SK-N-SH (cell line): ENCODE measurements at regions not wholly inside any gene's neighbourhood (a gene's known extent, or its start where the extent isn't known, plus 50 kb on each side); places are given as distances from the start of the nearest gene placed in this dataset.

Experiments
- CTCF ChIA-PET: fragments of 300-600, 350-600 bp; formaldehyde crosslinking; extraction: SDS; loops from one replicate; lab custom pipeline; 2021; lab: Yijun Ruan, JAX
- POLR2A ChIA-PET: fragments of 350-600 bp; sonication (Branson Sonifier 250); formaldehyde crosslinking; extraction: SDS; loops from one replicate; lab custom pipeline; 2020; ENCODE audit warnings: antibody characterized with exemption, inconsistent platforms; lab: Yijun Ruan, JAX
- DNase-seq: peaks from one replicate; pipeline ENCODE4 v3.0.0; 2012
- H2AFZ ChIP-seq: fragments of 200-600 bp; sonication (generic); 2 replicates; pipeline ENCODE4 v1.8.1; 2016; ENCODE audit warnings: antibody characterized with exemption, mild to moderate bottlenecking, low read depth
- H3F3A ChIP-seq: fragments of 200-600 bp; sonication (generic); replicated peaks from 2 replicates; pipeline ENCODE3; 2016; ENCODE audit warnings: antibody characterized with exemption, mild to moderate bottlenecking; ENCODE audit not compliant: insufficient read depth
- H3K27ac ChIP-seq, 2 experiments: fragments of 200-500 bp in 1 of 2; fragments of 200-600 bp in 1 of 2; sonication (Bioruptor generic) in 1 of 2; sonication (generic), shearing (Covaris generic) in 1 of 2; 2 replicates each; pipeline versions ENCODE4 v1.5.1 to v1.6.1; 2014 to 2016; ENCODE audit warnings: low read depth in 2 of 2, inconsistent platforms in 1 of 2, low read length in 1 of 2, mild to moderate bottlenecking in 1 of 2, mixed read lengths in 1 of 2
- H3K27me3 ChIP-seq: fragments of 200-600 bp; sonication (generic), shearing (Covaris generic); 2 replicates; pipeline ENCODE4 v1.6.1; 2016; ENCODE audit warnings: mixed run types; ENCODE audit not compliant: insufficient read depth
- H3K36me3 ChIP-seq, 2 experiments: fragments of 200-500 bp in 1 of 2; fragments of 200-600 bp in 1 of 2; sonication (Bioruptor generic) in 1 of 2; sonication (generic) in 1 of 2; replicated peaks in 1 of 2; 2 replicates each; pipeline versions ENCODE3 to v1.5.1; 2014 to 2016; ENCODE audit warnings: low read length in 1 of 2, mild to moderate bottlenecking in 1 of 2; ENCODE audit not compliant: insufficient read depth in 2 of 2, control insufficient read depth in 1 of 2
- H3K4me1 ChIP-seq, 2 experiments: fragments of 200-500 bp in 1 of 2; fragments of 200-600 bp in 1 of 2; sonication (Bioruptor generic) in 1 of 2; sonication (generic), shearing (Covaris generic) in 1 of 2; 2 replicates each; pipeline versions ENCODE4 v1.5.1 to v1.6.1; 2014 to 2016; ENCODE audit warnings: low read depth in 1 of 2, low read length in 1 of 2, mixed run types in 1 of 2; ENCODE audit not compliant: insufficient read depth in 2 of 2, control insufficient read depth in 1 of 2
- H3K4me2 ChIP-seq: fragments of 200-600 bp; sonication (generic), shearing (Covaris generic); 2 replicates; pipeline ENCODE4 v1.6.1; 2017; ENCODE audit warnings: mixed run types
- H3K4me3 ChIP-seq, 2 experiments: fragments of 200-500 bp in 1 of 2; fragments of 200-600 bp in 1 of 2; sonication (Bioruptor generic) in 1 of 2; sonication (generic), shearing (Covaris generic) in 1 of 2; 2 replicates each; pipeline versions ENCODE4 v1.5.1 to v1.8.1; 2014 to 2016; ENCODE audit warnings: low read depth in 2 of 2, inconsistent platforms in 1 of 2, low read length in 1 of 2, mild to moderate bottlenecking in 1 of 2, mixed read lengths in 1 of 2, moderate library complexity in 1 of 2
- H3K79me2 ChIP-seq: fragments of 200-600 bp; sonication (generic); 2 replicates; pipeline ENCODE4 v1.8.1; 2017; ENCODE audit warnings: mild to moderate bottlenecking; ENCODE audit not compliant: insufficient read depth
- H3K9ac ChIP-seq: fragments of 200-600 bp; sonication (generic); 2 replicates; pipeline ENCODE4 v1.6.1; 2017; ENCODE audit warnings: mixed run types
- H3K9me2 ChIP-seq: fragments of 200-600 bp; sonication (generic); 2 replicates; pipeline ENCODE4 v1.6.1; 2017; ENCODE audit warnings: mixed run types
- H3K9me3 ChIP-seq: fragments of 200-600 bp; sonication (generic); 2 replicates; pipeline ENCODE4 v1.6.1; 2017; ENCODE audit warnings: mixed run types, mild to moderate bottlenecking, moderate library complexity
- H4K20me1 ChIP-seq: fragments of 200-600 bp; sonication (generic); 2 replicates; pipeline ENCODE4 v1.6.1; 2017; ENCODE audit warnings: mild to moderate bottlenecking, mixed run types; ENCODE audit not compliant: insufficient read depth
- CHD2 ChIP-seq: fragments of 150-350 bp; IDR thresholded peaks from 2 replicates; pipeline ENCODE4 v1.6.1; 2018; ENCODE audit warnings: low read length; ENCODE audit not compliant: partially characterized antibody
- EZH2phosphoT487 ChIP-seq: fragments of 200-600 bp; sonication (generic); IDR thresholded peaks from 2 replicates; pipeline ENCODE4 v1.6.1; 2017; ENCODE audit warnings: low read depth, mixed run types, mild to moderate bottlenecking, antibody characterized with exemption, moderate library complexity, borderline replicate concordance
- FOSL2 ChIP-seq: IDR thresholded peaks from 2 replicates; pipeline ENCODE4 v1.4.0; 2012; ENCODE audit warnings: low read depth, mild to moderate bottlenecking, moderate library complexity, borderline replicate concordance
- FOXM1 ChIP-seq: IDR thresholded peaks from 2 replicates; pipeline ENCODE4 v1.4.0; 2012; ENCODE audit warnings: low read depth, mild to moderate bottlenecking
- GABPA ChIP-seq: IDR thresholded peaks from 2 replicates; pipeline ENCODE4 v1.4.0; 2012; ENCODE audit warnings: low read depth, mild to moderate bottlenecking
- GATA2 ChIP-seq: sonication (generic); formaldehyde crosslinking; IDR thresholded peaks from 2 replicates; pipeline ENCODE4 v1.5.0; 2020; ENCODE audit warnings: mild to moderate bottlenecking, missing genetic modification reagents
- JUND ChIP-seq: IDR thresholded peaks from 2 replicates; pipeline ENCODE4 v1.4.0; 2012
- MEF2A ChIP-seq: IDR thresholded peaks from 2 replicates; pipeline ENCODE4 v1.4.0; 2012; ENCODE audit warnings: low read depth, borderline replicate concordance
- NFIC ChIP-seq: IDR thresholded peaks from 2 replicates; pipeline ENCODE4 v1.4.0; 2012; ENCODE audit warnings: borderline replicate concordance
- NRF1 ChIP-seq: IDR thresholded peaks from 2 replicates; pipeline ENCODE4 v1.6.1; 2012; ENCODE audit warnings: low read depth, mild to moderate bottlenecking, low read length
- RCOR1 ChIP-seq: fragments of 150-350 bp; IDR thresholded peaks from 2 replicates; pipeline ENCODE4 v1.6.1; 2017; ENCODE audit warnings: antibody characterized with exemption, low read length
- RFX5 ChIP-seq: IDR thresholded peaks from 2 replicates; pipeline ENCODE4 v1.6.1; 2012; ENCODE audit warnings: mild to moderate bottlenecking, improper control_type of control experiment, low read length
- RXRA ChIP-seq: IDR thresholded peaks from 2 replicates; pipeline ENCODE4 v1.4.0; 2012; ENCODE audit warnings: low read depth, mild to moderate bottlenecking, borderline replicate concordance
- SIN3A ChIP-seq: IDR thresholded peaks from 2 replicates; pipeline ENCODE4 v1.6.1; 2012; ENCODE audit warnings: low read depth, mild to moderate bottlenecking, low read length, moderate library complexity, borderline replicate concordance
- YY1 ChIP-seq: IDR thresholded peaks from 2 replicates; pipeline ENCODE4 v1.4.0; 2012; ENCODE audit warnings: low read depth, mild to moderate bottlenecking
- WGBS: methylation state at CpG from one replicate; pipeline ENCODE4 v1.1.6; 2017; ENCODE audit warnings: low lambda C conversion rate; 5-methylcytosine and 5-hydroxymethylcytosine counted together
- TF ChIP-seq, protein P1 (sequence below): fragments of 200-600 bp; sonication (generic); IDR thresholded peaks from 2 replicates; pipeline ENCODE4 v1.6.1; 2017; ENCODE audit warnings: antibody characterized with exemption, mild to moderate bottlenecking, moderate library complexity
- TF ChIP-seq, protein P2 (sequence below): IDR thresholded peaks from 2 replicates; pipeline ENCODE4 v1.4.0; 2012; ENCODE audit warnings: low read depth, borderline replicate concordance
- TF ChIP-seq, protein P3 (sequence below): fragments of 150-350 bp; IDR thresholded peaks from 2 replicates; pipeline ENCODE4 v1.6.1; 2016; ENCODE audit warnings: mild to moderate bottlenecking, low read depth, low read length
- TF ChIP-seq, protein P4 (sequence below): IDR thresholded peaks from 2 replicates; pipeline ENCODE4 v1.6.1; 2012; ENCODE audit warnings: mild to moderate bottlenecking, low read depth, low read length, moderate library complexity

DNA sequence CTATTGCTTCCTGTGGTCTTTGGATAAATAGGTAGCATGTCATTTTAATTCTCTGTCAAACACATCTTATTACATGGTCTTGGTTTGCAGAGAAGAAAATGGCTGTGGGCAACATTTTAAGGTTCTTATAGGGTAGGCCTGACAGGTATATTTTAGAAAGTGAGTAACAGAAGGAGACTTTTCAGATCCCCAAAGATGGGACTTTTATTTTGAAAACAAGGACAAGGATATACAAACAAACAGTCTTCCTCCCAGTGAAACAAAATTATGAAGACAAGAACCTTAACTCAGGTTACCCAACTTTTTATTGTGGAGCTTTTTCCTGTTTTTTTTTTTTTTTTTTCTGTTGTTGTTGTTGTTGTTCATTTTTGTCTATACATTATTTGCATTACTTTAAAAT is 916.2 kb downstream of the NTRK3 start:
- Histone ChIP-seq H3K9ac (no peak overlapping the region), H3K9me3 (no peaks in the 10 kb centered on the region), H3K27me3 (no peaks in the 10 kb centered on the region), H3K36me3 (no peaks in the 10 kb centered on the region), H3F3A (no peaks in the 10 kb centered on the region), H3K4me3 (no peak overlapping the region), H2AFZ (no peak overlapping the region), H3K9me2 (no peaks in the 10 kb centered on the region), H4K20me1 (no peaks in the 10 kb centered on the region), H3K79me2 (no peaks in the 10 kb centered on the region), H3K27ac (no peak overlapping the region), H3K4me1 (no peaks in the 10 kb centered on the region), H3K4me2 (no peak overlapping the region)
- ChIA-PET CTCF (interaction anchor here (0.6 kb wide), 1 partner anchor 120 kb away, joined by 3 read pairs; no protein-coding TSS in a partner anchor), POLR2A (no interaction called here)
- DNase-seq: no peak
- TF ChIP-seq RXRA: no peak
- TF ChIP-seq, protein P1, sequence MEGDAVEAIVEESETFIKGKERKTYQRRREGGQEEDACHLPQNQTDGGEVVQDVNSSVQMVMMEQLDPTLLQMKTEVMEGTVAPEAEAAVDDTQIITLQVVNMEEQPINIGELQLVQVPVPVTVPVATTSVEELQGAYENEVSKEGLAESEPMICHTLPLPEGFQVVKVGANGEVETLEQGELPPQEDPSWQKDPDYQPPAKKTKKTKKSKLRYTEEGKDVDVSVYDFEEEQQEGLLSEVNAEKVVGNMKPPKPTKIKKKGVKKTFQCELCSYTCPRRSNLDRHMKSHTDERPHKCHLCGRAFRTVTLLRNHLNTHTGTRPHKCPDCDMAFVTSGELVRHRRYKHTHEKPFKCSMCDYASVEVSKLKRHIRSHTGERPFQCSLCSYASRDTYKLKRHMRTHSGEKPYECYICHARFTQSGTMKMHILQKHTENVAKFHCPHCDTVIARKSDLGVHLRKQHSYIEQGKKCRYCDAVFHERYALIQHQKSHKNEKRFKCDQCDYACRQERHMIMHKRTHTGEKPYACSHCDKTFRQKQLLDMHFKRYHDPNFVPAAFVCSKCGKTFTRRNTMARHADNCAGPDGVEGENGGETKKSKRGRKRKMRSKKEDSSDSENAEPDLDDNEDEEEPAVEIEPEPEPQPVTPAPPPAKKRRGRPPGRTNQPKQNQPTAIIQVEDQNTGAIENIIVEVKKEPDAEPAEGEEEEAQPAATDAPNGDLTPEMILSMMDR: no peak
- no peak for TF ChIP-seq MEF2A
- TF ChIP-seq, protein P2, sequence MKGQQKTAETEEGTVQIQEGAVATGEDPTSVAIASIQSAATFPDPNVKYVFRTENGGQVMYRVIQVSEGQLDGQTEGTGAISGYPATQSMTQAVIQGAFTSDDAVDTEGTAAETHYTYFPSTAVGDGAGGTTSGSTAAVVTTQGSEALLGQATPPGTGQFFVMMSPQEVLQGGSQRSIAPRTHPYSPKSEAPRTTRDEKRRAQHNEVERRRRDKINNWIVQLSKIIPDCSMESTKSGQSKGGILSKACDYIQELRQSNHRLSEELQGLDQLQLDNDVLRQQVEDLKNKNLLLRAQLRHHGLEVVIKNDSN: no peak
- TF ChIP-seq RCOR1: no peak
- no peak for TF ChIP-seq NRF1
- TF ChIP-seq, protein P3, sequence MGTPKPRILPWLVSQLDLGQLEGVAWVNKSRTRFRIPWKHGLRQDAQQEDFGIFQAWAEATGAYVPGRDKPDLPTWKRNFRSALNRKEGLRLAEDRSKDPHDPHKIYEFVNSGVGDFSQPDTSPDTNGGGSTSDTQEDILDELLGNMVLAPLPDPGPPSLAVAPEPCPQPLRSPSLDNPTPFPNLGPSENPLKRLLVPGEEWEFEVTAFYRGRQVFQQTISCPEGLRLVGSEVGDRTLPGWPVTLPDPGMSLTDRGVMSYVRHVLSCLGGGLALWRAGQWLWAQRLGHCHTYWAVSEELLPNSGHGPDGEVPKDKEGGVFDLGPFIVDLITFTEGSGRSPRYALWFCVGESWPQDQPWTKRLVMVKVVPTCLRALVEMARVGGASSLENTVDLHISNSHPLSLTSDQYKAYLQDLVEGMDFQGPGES: no peak
- no peak for TF ChIP-seq CHD2
- TF ChIP-seq SIN3A: no peak

DNA sequence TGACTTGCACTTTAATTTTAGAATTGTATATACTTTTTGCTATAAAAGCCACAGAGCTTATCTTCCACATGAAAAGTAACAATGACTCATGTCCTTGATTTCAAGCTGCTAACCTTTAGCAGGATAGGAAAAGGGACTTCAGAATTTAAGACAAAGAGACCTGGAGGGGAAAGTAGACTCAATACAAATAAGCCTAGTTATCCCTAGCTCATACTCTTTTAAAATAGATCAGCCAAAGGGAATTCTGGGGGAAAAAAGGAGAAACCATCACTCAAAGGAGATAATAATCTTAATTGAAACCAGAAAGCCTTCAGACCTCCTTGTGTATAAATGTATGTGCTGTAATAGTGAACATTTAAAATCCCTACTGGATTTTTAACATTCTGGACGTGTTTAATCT is 930.3 kb downstream of the NTRK3 start:
- H4K20me1 ChIP-seq: no peaks in the 10 kb centered on the region
- TF ChIP-seq, protein P1: no peak
- TF ChIP-seq FOSL2 (peak; percentile 7; the same call in 1 of the 2 replicates), GATA2 (peak; percentile 74), MEF2A (peak; percentile 12; the same call in 1 of the 2 replicates), JUND (peak; percentile 56), NFIC (peak; percentile 9; the same call in 1 of the 2 replicates), EZH2phosphoT487 (no peak), FOXM1 (no peak), YY1 (no peak), RFX5 (no peak), GABPA (no peak), CHD2 (no peak)
- TF ChIP-seq, protein P4, sequence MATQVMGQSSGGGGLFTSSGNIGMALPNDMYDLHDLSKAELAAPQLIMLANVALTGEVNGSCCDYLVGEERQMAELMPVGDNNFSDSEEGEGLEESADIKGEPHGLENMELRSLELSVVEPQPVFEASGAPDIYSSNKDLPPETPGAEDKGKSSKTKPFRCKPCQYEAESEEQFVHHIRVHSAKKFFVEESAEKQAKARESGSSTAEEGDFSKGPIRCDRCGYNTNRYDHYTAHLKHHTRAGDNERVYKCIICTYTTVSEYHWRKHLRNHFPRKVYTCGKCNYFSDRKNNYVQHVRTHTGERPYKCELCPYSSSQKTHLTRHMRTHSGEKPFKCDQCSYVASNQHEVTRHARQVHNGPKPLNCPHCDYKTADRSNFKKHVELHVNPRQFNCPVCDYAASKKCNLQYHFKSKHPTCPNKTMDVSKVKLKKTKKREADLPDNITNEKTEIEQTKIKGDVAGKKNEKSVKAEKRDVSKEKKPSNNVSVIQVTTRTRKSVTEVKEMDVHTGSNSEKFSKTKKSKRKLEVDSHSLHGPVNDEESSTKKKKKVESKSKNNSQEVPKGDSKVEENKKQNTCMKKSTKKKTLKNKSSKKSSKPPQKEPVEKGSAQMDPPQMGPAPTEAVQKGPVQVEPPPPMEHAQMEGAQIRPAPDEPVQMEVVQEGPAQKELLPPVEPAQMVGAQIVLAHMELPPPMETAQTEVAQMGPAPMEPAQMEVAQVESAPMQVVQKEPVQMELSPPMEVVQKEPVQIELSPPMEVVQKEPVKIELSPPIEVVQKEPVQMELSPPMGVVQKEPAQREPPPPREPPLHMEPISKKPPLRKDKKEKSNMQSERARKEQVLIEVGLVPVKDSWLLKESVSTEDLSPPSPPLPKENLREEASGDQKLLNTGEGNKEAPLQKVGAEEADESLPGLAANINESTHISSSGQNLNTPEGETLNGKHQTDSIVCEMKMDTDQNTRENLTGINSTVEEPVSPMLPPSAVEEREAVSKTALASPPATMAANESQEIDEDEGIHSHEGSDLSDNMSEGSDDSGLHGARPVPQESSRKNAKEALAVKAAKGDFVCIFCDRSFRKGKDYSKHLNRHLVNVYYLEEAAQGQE: no peak

More for the DNA sequence above, 930.3 kb downstream of the NTRK3 start:
- Histone ChIP-seq H3K4me3 (no peak overlapping the region), H3K4me1 (peaks cover 3 to 6% of the 10 kb centered on the region in 2 experiments; a peak in 3 of 4 replicates), H3F3A (peaks cover 19% of the 10 kb centered on the region), H3K79me2 (no peaks in the 10 kb centered on the region), H3K9ac (no peak overlapping the region), H3K36me3 (no peaks in the 10 kb centered on the region), H3K9me3 (no peaks in the 10 kb centered on the region), H2AFZ (peak overlapping the region; percentile 37), H3K27ac (peak overlapping the region; percentile 79), H3K27me3 (no peaks in the 10 kb centered on the region), H3K4me2 (peak overlapping the region; percentile 22; the same call in 1 of the 2 replicates), H3K9me2 (no peaks in the 10 kb centered on the region)
- ChIA-PET POLR2A (no interaction called here), CTCF (no interaction called here)
- WGBS: 2% methylated on average over 1 of the region's 1 CpG
- peak; percentile 50 for DNase-seq
